Esophagus squamous epithelium (tissue), 5 donors: ENCODE measurements at regions not wholly inside any gene's neighbourhood (a gene's known extent, or its start where the extent isn't known, plus 50 kb on each side); places are given as distances from the start of the nearest gene placed in this dataset.

Source experiments
- DNase-seq: peaks from one replicate; lab custom pipeline; 2025; lab: John Stamatoyannopoulos, UW
- H3K27ac ChIP-seq, 4 donors: fragments of 200-600 bp; sonication (generic); one replicate each; pipeline ENCODE4 v1.5.1; 2016 to 2019; ENCODE audit warnings: mild to moderate bottlenecking in 1 of 4
- H3K27me3 ChIP-seq, 4 donors: fragments of 200-600 bp; sonication (generic); 1 replicate in 3 of 4; 2 replicates in 1 of 4; pipeline versions ENCODE4 v1.5.1 to v1.6.0; 2017 to 2021; ENCODE audit warnings: antibody characterized with exemption in 1 of 4
- H3K36me3 ChIP-seq, 3 donors: fragments of 200-600 bp; sonication (generic); one replicate each; pipeline ENCODE4 v1.5.1; 2016 to 2019
- H3K4me1 ChIP-seq, 3 donors: fragments of 200-600 bp; sonication (generic); one replicate each; pipeline ENCODE4 v1.5.1; 2017 to 2019
- H3K4me3 ChIP-seq, 4 donors: fragments of 200-600 bp; sonication (generic); 1 replicate in 3 of 4; 2 replicates in 1 of 4; pipeline ENCODE4 v1.5.1; 2016 to 2019; ENCODE audit warnings: mild to moderate bottlenecking in 2 of 4, moderate library complexity in 1 of 4
- H3K9me3 ChIP-seq, 3 donors: fragments of 200-600 bp; sonication (generic); one replicate each; pipeline ENCODE4 v1.5.1; 2016 to 2019
- CTCF ChIP-seq, 6 experiments: fragments of 450-650 bp in 4 of 6; fragments of 200-600 bp in 2 of 6; sonication (generic) in 2 of 6; IDR thresholded peaks; one replicate each; pipeline ENCODE4 v1.5.1; 2016 to 2019; ENCODE audit warnings: antibody characterized with exemption in 6 of 6, mild to moderate bottlenecking in 4 of 6, moderate library complexity in 4 of 6
- POLR2A ChIP-seq, 4 donors: fragments of 450-650 bp; IDR thresholded peaks; one replicate each; pipeline ENCODE4 v1.6.1; 2017; ENCODE audit warnings: antibody characterized with exemption in 4 of 4, mild to moderate bottlenecking in 4 of 4, moderate library complexity in 3 of 4
- WGBS, 2 donors: methylation state at CpG; one replicate each; pipeline ENCODE4 v1.1.5; 2018; 5-methylcytosine and 5-hydroxymethylcytosine counted together
- intact Hi-C: fragments of 100-400 bp; cut with DNase I; formaldehyde crosslinking; loops from one replicate; pipeline ENCODE4 v1.15.0; 2022
- donor health status: DM: yes; HTN: yes; CAD: no.

GRCh38 chr5:173456181-173456580 lies 128.0 kb upstream of the STC2 start:
- Histone ChIP-seq H3K27me3 (no peaks in the 10 kb centered on the region), H3K27ac (peak overlapping the region in 3 of 4 donors; percentile 17 to 82 (median 73)), H3K4me1 (peaks cover 0 to 16% (median 0%) of the 10 kb centered on the region in 3 donors), H3K9me3 (no peaks in the 10 kb centered on the region), H3K4me3 (no peak overlapping the region), H3K36me3 (no peaks in the 10 kb centered on the region)
- intact Hi-C loops: loop anchor here (10.0 kb wide), 1 partner anchor 119 kb away; no protein-coding TSS in a partner anchor
- 81 to 87% methylated on average over 4 of the region's 4 CpGs for WGBS, 2 donors
- TF ChIP-seq POLR2A (IDR thresholded peaks at IDR 0.05) (no peak), CTCF (IDR thresholded peaks at IDR 0.05) (no peak)
- DNase-seq: no peak

GRCh38 chr5:173455599-173455957 lies 127.4 kb upstream of the STC2 start:
- TF ChIP-seq POLR2A (IDR thresholded peaks at IDR 0.05): no peak
- 57 to 60% methylated on average over 4 of the region's 4 CpGs for WGBS, 2 donors
- Histone ChIP-seq H3K27ac (peak overlapping the region; percentile 17 to 82 (median 56)), H3K9me3 (no peaks in the 10 kb centered on the region), H3K4me3 (no peak overlapping the region), H3K36me3 (no peaks in the 10 kb centered on the region), H3K4me1 (peaks cover 0 to 16% (median 0%) of the 10 kb centered on the region in 3 donors), H3K27me3 (no peaks in the 10 kb centered on the region)
- DNase-seq: no peak
- intact Hi-C loops: loop anchor here (10.0 kb wide), 1 partner anchor 119 kb away; no protein-coding TSS in a partner anchor

DNA sequence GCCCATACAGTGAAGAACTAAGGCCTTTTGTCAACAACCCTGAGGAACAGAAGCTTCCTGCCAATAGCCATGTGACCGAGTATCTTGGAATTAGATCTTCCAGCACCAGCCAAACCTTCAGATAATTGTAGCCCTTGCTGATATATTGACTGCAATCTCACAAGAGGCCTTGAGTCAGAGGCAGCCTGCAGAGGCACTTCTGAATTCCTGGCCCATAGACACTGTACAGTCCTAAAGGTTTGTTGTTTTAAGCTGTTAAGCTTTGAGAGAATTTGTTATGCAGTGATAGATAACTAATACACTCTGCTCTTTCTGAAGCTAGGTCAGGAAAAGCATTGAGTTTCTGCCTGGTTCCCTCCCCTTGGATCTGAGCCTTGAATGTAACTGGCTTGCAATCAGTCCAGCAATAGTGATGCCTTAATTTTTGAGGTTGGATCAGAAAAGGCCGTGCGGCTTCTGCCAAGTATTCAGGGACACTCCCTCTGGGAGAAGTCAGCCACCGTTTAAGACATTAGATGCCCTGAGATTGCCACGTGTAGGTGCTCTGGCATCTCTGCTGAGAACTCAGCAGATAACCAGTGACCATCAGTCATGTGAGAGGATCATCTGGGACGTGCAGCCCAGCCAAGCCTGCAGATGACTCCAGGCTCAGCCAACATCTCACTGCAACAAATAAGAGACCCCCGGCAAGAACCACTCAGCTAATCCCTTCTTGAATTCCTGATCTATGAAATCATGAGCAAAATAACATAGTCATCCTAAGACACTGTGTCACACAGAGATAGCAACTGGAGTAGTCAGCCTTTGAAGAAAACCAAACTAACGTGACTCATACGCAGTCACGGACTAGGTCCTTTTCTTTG lies 126.8 kb upstream of the STC2 start:
- intact Hi-C loops: loop anchor here (10.0 kb wide), 1 partner anchor 120 kb away; no protein-coding TSS in a partner anchor
- DNase-seq: no peak
- H3K9me3 ChIP-seq: no peaks in the 10 kb centered on the region
- no peaks in the 10 kb centered on the region for H3K36me3 ChIP-seq
- H3K4me3 ChIP-seq: no peak overlapping the region
- no peak for TF ChIP-seq POLR2A (IDR thresholded peaks at IDR 0.05)
- no peak for TF ChIP-seq CTCF (IDR thresholded peaks at IDR 0.05)
- H3K27ac ChIP-seq: peak overlapping the region; percentile 39 to 82 (median 58)
- H3K27me3 ChIP-seq: no peaks in the 10 kb centered on the region
- 37 to 47% methylated on average over 7 to 10 of the region's 10 CpGs for WGBS, 2 donors
- peaks cover 0 to 16% (median 0%) of the 10 kb centered on the region in 3 donors for H3K4me1 ChIP-seq

DNA sequence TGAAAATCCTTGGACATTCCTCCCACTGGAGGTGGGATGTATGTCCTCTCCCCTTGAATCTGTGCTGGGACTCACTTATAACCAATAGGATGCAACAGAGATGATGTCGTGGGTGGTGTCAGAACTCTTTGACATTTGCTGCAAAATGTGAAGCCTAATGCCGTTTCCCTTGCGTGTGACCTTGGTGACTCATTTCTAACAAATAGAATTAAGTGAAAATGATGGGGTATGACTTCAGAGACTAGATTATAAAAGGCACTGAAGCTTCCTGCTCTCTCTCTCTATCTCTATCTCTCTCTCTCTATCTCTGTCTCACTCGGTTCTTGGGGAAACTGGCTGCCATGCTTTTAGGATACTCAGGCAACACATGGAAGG lies 126.1 kb upstream of the STC2 start:
- H3K9me3 ChIP-seq: no peaks in the 10 kb centered on the region
- no peaks in the 10 kb centered on the region for H3K36me3 ChIP-seq
- intact Hi-C loops: loop anchor here (10.0 kb wide), 1 partner anchor 120 kb away; no protein-coding TSS in a partner anchor
- 60 to 65% methylated on average over 3 to 4 of the region's 4 CpGs for WGBS, 2 donors
- H3K4me1 ChIP-seq: peaks cover 0 to 16% (median 0%) of the 10 kb centered on the region in 3 donors
- DNase-seq: no peak
- TF ChIP-seq CTCF (IDR thresholded peaks at IDR 0.05) (no peak), POLR2A (IDR thresholded peaks at IDR 0.05) (no peak)
- H3K4me3 ChIP-seq: no peak overlapping the region
- H3K27ac ChIP-seq: peak overlapping the region; percentile 39 to 82 (median 58)
- no peaks in the 10 kb centered on the region for H3K27me3 ChIP-seq

GRCh38 chr5:173453167-173453566 lies 125.0 kb upstream of the STC2 start:
- intact Hi-C loops: loop anchor here (10.0 kb wide), 1 partner anchor 122 kb away; no protein-coding TSS in a partner anchor
- peak overlapping the region in 1 of 4 donors; percentile 27 for H3K27ac ChIP-seq

More at GRCh38 chr5:173453167-173453566, 125.0 kb upstream of the STC2 start:
- peaks cover 0 to 16% (median 0%) of the 10 kb centered on the region in 3 donors for H3K4me1 ChIP-seq
- DNase-seq: no peak
- H3K36me3 ChIP-seq: no peaks in the 10 kb centered on the region
- TF ChIP-seq POLR2A (IDR thresholded peaks at IDR 0.05): no peak
- no peaks in the 10 kb centered on the region for H3K27me3 ChIP-seq
- no peak overlapping the region for H3K4me3 ChIP-seq
- 33 to 43% methylated on average over 4 of the region's 4 CpGs for WGBS, 2 donors
- H3K9me3 ChIP-seq: no peaks in the 10 kb centered on the region
